ENCODE measurements at regions not wholly inside any gene's neighbourhood (a gene's known extent, or its start where the extent isn't known, plus 50 kb on each side); places are given as distances from the start of the nearest gene placed in this dataset.

DNA sequence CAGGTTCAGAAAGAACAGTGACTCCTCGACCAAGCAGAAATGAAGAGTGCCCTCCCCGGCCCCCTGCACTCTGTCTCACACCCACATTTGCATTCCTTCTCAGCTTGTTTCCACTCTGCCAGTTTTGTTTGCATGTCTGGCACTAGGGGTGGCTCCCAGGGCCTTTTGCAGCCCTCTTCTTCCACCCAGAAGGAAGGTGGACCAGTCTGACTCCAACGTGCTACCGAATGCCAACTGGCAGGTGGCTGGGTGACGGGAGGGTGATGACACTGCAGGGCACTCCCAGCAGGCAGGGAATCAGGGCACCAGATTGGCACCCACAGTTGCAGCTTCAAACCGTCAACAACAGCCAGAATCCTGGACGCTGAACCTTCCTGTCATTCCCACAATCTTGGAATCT is 371.1 kb downstream of the TXNL1 start:
- Histone ChIP-seq H3K27me3 (ENCODE audit: control insufficient read depth, insufficient read depth, low read length) (no peaks in the 10 kb centered on the region), H3K9ac (ENCODE audit: low read depth, low read length) (no peak overlapping the region), H3K9me3 (ENCODE audit: control insufficient read depth, insufficient read depth, low read length) (no peaks in the 10 kb centered on the region), H3K36me3 (ENCODE audit: control insufficient read depth, insufficient read depth, low read length) (no peaks in the 10 kb centered on the region), H3K4me3 (ENCODE audit: low read depth, low read length) (no peak overlapping the region), H3K4me1 (ENCODE audit: control insufficient read depth, insufficient read depth, low read length) (no peaks in the 10 kb centered on the region)

DNA sequence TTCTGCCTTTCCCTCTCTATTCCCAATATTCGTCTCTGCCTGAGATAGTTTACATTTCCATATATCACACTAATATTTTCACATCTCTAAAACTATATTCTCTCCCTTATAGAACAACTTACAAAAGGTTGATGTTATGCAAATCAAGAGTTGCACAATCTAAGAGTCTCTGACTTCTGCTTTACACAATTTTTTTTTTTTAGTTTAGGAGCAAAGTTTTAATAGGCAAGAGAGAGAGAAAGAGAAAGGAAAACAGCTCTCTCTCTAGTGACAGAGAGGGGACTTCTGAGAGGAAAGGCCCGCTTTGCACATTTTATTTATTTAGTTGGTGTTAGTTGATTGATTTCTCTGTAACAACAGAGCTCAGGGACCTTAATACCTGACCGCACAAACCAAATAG is 380.2 kb downstream of the TXNL1 start:
- H3K4me1 ChIP-seq (ENCODE audit: control insufficient read depth, insufficient read depth, low read length) = no peaks in the 10 kb centered on the region
- no peaks in the 10 kb centered on the region for H3K9me3 ChIP-seq (ENCODE audit: control insufficient read depth, insufficient read depth, low read length)
- no peaks in the 10 kb centered on the region for H3K27me3 ChIP-seq (ENCODE audit: control insufficient read depth, insufficient read depth, low read length)
- H3K4me3 ChIP-seq (ENCODE audit: low read depth, low read length) = no peak overlapping the region
- no peaks in the 10 kb centered on the region for H3K36me3 ChIP-seq (ENCODE audit: control insufficient read depth, insufficient read depth, low read length)
- H3K9ac ChIP-seq (ENCODE audit: low read depth, low read length) = no peak overlapping the region

DNA sequence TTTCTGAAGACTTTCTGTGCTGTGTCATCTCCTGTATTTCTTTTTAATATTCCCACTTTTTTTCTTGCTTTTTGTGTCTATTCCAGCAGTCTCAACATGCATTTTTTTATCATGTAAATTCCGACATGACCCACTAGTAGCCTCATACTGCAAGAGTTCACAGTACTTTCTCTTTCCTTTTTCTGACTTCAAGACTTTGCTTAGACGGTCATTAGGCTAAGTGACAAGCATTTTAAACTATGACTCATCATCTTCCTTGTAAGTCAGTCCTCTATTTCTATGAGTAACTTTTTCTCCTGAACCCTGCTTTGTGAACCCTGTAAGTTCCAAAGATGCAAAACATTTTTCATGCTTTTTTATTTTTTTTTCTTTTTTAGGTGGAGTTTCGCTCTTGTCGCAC is 381.2 kb downstream of the TXNL1 start:
- no peak overlapping the region for H3K9ac ChIP-seq (ENCODE audit: low read depth, low read length)

GRCh38 chr18:56256659-56257058 is 381.7 kb downstream of the TXNL1 start:
- Histone ChIP-seq H3K27me3 (ENCODE audit: control insufficient read depth, insufficient read depth, low read length) (no peaks in the 10 kb centered on the region), H3K9me3 (ENCODE audit: control insufficient read depth, insufficient read depth, low read length) (no peaks in the 10 kb centered on the region), H3K4me1 (ENCODE audit: control insufficient read depth, insufficient read depth, low read length) (no peaks in the 10 kb centered on the region), H3K36me3 (ENCODE audit: control insufficient read depth, insufficient read depth, low read length) (no peaks in the 10 kb centered on the region), H3K4me3 (ENCODE audit: low read depth, low read length) (no peak overlapping the region), H3K9ac (ENCODE audit: low read depth, low read length) (no peak overlapping the region)

More for the DNA sequence above, 381.2 kb downstream of the TXNL1 start:
- Histone ChIP-seq H3K27me3 (ENCODE audit: control insufficient read depth, insufficient read depth, low read length) (no peaks in the 10 kb centered on the region), H3K9me3 (ENCODE audit: control insufficient read depth, insufficient read depth, low read length) (no peaks in the 10 kb centered on the region), H3K4me1 (ENCODE audit: control insufficient read depth, insufficient read depth, low read length) (no peaks in the 10 kb centered on the region), H3K4me3 (ENCODE audit: low read depth, low read length) (no peak overlapping the region), H3K36me3 (ENCODE audit: control insufficient read depth, insufficient read depth, low read length) (no peaks in the 10 kb centered on the region)

DNA sequence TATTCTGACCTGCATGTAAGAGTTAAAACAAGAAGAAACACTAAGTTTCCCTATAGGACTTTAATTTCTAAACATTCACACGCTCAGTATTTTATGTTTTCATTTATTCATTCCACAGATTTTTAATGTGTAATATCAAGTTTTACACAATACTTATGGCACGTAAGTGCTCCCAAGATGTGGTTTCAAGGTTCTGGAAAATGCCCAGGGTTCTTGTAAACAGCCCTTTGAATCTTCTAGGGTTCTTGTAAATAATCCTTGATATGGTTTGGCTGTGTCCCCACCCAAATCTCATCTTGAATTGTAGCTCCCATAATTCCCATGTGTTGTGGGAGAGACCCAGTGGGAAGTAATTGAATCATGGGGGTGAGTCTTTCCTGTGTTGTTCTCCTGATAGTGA is 383.0 kb downstream of the TXNL1 start:
- no peak overlapping the region for H3K4me3 ChIP-seq (ENCODE audit: low read depth, low read length)
- H3K9me3 ChIP-seq (ENCODE audit: control insufficient read depth, insufficient read depth, low read length) = no peaks in the 10 kb centered on the region
- H3K27me3 ChIP-seq (ENCODE audit: control insufficient read depth, insufficient read depth, low read length) = no peaks in the 10 kb centered on the region
- H3K36me3 ChIP-seq (ENCODE audit: control insufficient read depth, insufficient read depth, low read length) = no peaks in the 10 kb centered on the region
- no peaks in the 10 kb centered on the region for H3K4me1 ChIP-seq (ENCODE audit: control insufficient read depth, insufficient read depth, low read length)
- H3K9ac ChIP-seq (ENCODE audit: low read depth, low read length) = no peak overlapping the region

- no peaks in the 10 kb centered on the region for H3K4me1 ChIP-seq (ENCODE audit: control insufficient read depth, insufficient read depth, low read length)
- no peaks in the 10 kb centered on the region for H3K36me3 ChIP-seq (ENCODE audit: control insufficient read depth, insufficient read depth, low read length)
- H3K9ac ChIP-seq (ENCODE audit: low read depth, low read length) = no peak overlapping the region
- H3K27me3 ChIP-seq (ENCODE audit: control insufficient read depth, insufficient read depth, low read length) = no peaks in the 10 kb centered on the region
- H3K9me3 ChIP-seq (ENCODE audit: control insufficient read depth, insufficient read depth, low read length) = no peaks in the 10 kb centered on the region
- no peak overlapping the region for H3K4me3 ChIP-seq (ENCODE audit: low read depth, low read length)
Observed at GRCh38 chr18:56252456-56252855, 385.9 kb downstream of the TXNL1 start.

GRCh38 chr18:56248610-56249235 is 389.7 kb downstream of the TXNL1 start:
- Histone ChIP-seq H3K4me3 (ENCODE audit: low read depth, low read length) (no peak overlapping the region), H3K9ac (ENCODE audit: low read depth, low read length) (no peak overlapping the region), H3K36me3 (ENCODE audit: control insufficient read depth, insufficient read depth, low read length) (no peaks in the 10 kb centered on the region), H3K27me3 (ENCODE audit: control insufficient read depth, insufficient read depth, low read length) (no peaks in the 10 kb centered on the region), H3K9me3 (ENCODE audit: control insufficient read depth, insufficient read depth, low read length) (no peaks in the 10 kb centered on the region), H3K4me1 (ENCODE audit: control insufficient read depth, insufficient read depth, low read length) (no peaks in the 10 kb centered on the region)

DNA sequence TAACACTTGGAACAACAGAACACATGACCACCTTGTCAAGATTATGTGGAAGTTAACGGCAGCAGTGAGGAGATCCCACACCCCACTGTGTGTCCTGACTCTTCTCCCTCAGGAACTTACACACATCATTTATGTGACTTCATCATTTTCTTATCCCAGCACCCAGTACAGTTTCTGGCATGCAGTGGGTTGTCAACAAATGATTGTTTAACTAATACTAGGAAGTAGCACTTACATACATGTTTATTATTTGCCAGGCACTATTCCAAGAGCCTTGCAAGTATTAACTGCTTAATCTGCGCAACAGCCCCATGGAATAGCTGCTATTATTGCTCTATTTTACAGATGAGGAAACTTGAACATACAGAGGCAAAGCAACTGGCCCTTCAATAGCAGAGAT is 391.5 kb downstream of the TXNL1 start:
- H3K36me3 ChIP-seq (ENCODE audit: control insufficient read depth, insufficient read depth, low read length) = no peaks in the 10 kb centered on the region
- H3K9me3 ChIP-seq (ENCODE audit: control insufficient read depth, insufficient read depth, low read length) = no peaks in the 10 kb centered on the region
- no peak overlapping the region for H3K9ac ChIP-seq (ENCODE audit: low read depth, low read length)
- no peak overlapping the region for H3K4me3 ChIP-seq (ENCODE audit: low read depth, low read length)
- H3K27me3 ChIP-seq (ENCODE audit: control insufficient read depth, insufficient read depth, low read length) = no peaks in the 10 kb centered on the region
- no peaks in the 10 kb centered on the region for H3K4me1 ChIP-seq (ENCODE audit: control insufficient read depth, insufficient read depth, low read length)

DNA sequence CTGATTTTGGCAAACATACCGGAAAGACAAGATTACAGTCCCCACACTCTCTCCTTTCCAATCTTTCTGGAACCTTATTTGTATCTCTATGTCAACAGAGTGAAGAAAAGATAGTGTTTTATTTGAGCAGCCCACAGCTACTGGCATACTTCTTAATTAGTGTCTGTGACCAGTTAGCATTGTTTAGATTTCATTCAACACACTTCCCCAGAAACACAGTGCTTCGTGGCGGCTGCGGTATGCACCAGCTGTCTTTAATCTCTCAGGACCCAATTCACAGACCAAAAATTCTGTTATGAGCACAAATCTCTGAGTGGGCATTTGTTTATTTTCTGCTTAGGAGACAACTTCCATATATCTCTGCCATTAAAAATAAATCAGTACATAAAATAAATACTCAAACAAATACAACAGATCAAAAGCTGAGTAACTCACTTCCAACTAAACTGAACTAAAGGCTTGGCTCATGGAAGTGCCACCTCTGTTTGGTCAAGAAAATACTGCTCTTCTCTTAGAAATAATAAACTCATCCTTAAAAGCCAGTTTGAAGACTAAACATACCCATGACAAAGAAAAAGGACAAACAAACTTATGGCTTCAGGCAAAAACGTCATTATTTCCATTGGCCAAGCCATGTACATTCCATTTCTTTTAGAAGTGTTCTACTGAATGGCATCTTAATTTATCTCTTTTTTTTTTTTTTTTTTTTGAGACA is 392.4 kb downstream of the TXNL1 start:
- H3K4me3 ChIP-seq (ENCODE audit: low read depth, low read length) = no peak overlapping the region
- no peaks in the 10 kb centered on the region for H3K9me3 ChIP-seq (ENCODE audit: control insufficient read depth, insufficient read depth, low read length)
- no peaks in the 10 kb centered on the region for H3K4me1 ChIP-seq (ENCODE audit: control insufficient read depth, insufficient read depth, low read length)
- H3K36me3 ChIP-seq (ENCODE audit: control insufficient read depth, insufficient read depth, low read length) = no peaks in the 10 kb centered on the region
- no peak overlapping the region for H3K9ac ChIP-seq (ENCODE audit: low read depth, low read length)
- H3K27me3 ChIP-seq (ENCODE audit: control insufficient read depth, insufficient read depth, low read length) = no peaks in the 10 kb centered on the region

DNA sequence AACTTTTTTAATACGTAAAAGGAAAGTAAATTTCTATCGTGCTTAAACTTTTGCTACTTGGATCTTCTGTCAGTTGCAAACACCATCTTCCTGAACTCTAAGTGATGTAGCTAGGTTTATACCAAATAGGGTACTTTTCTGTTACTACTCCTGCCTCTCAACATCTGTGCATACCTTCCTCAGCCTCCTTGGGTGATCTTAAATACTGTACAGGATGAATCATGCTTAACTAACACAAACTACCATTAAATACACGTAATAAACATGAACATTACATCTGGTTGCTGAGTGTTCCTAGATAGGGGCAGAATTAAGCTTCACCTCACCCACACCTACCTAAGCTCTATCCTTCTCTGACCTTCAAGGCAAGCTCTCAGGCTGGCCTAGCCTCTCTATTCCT is 398.0 kb downstream of the TXNL1 start:
- Histone ChIP-seq H3K9ac (ENCODE audit: low read depth, low read length) (no peak overlapping the region), H3K9me3 (ENCODE audit: control insufficient read depth, insufficient read depth, low read length) (no peaks in the 10 kb centered on the region), H3K27me3 (ENCODE audit: control insufficient read depth, insufficient read depth, low read length) (no peaks in the 10 kb centered on the region), H3K4me3 (ENCODE audit: low read depth, low read length) (no peak overlapping the region), H3K4me1 (ENCODE audit: control insufficient read depth, insufficient read depth, low read length) (no peaks in the 10 kb centered on the region), H3K36me3 (ENCODE audit: control insufficient read depth, insufficient read depth, low read length) (no peaks in the 10 kb centered on the region)

DNA sequence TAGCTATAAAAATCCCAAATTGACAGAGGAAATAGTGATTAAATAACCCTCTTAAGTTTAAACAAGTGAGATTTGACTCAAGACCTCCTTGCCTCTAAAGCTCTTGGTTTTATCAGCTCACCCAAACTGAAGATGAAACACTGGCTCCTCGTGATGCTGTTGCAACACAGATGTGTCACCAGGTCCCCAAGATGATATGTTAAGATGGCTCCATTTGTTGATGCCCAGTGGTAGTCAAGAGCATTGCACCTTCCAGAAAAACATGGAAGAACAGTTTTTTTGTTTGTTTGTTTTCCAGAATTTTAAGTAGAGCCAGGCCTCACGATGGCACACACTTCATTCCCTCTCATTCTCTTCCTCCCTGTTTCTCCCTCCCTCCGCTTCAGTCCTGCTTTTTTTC is 399.8 kb downstream of the TXNL1 start:
- no peak overlapping the region for H3K9ac ChIP-seq (ENCODE audit: low read depth, low read length)
- no peaks in the 10 kb centered on the region for H3K9me3 ChIP-seq (ENCODE audit: control insufficient read depth, insufficient read depth, low read length)
- H3K27me3 ChIP-seq (ENCODE audit: control insufficient read depth, insufficient read depth, low read length) = no peaks in the 10 kb centered on the region
- no peaks in the 10 kb centered on the region for H3K4me1 ChIP-seq (ENCODE audit: control insufficient read depth, insufficient read depth, low read length)
- no peaks in the 10 kb centered on the region for H3K36me3 ChIP-seq (ENCODE audit: control insufficient read depth, insufficient read depth, low read length)
- H3K4me3 ChIP-seq (ENCODE audit: low read depth, low read length) = no peak overlapping the region

DNA sequence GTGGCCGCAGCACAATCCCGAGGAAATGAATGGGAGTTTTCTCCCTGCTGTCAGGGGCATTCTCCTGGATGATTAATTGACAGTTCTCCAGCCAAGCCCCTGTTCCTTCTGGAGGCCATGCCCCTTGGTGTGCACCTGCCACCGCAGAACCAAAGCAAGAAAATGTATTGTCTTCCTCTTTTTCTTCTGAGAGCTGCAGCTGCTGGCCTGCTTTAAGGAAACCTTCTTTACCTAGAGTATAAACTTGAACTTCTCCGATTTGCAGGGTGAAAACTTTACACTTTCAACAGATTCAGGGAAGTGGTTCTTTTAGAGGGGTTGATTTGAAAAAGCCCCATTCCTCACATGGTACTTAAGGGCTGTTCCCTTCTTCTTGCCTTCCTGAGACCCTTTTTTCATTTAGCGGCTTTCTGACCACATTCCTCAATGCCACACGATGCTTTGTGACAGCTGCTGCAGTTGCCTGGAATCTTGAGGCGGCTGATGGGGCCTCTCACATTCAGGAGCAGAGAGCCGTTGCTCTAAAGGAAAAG is 402.8 kb downstream of the TXNL1 start:
- Histone ChIP-seq H3K4me3 (ENCODE audit: low read depth, low read length) (no peak overlapping the region), H3K36me3 (ENCODE audit: control insufficient read depth, insufficient read depth, low read length) (no peaks in the 10 kb centered on the region), H3K27me3 (ENCODE audit: control insufficient read depth, insufficient read depth, low read length) (no peaks in the 10 kb centered on the region), H3K9ac (ENCODE audit: low read depth, low read length) (no peak overlapping the region), H3K9me3 (ENCODE audit: control insufficient read depth, insufficient read depth, low read length) (no peaks in the 10 kb centered on the region), H3K4me1 (ENCODE audit: control insufficient read depth, insufficient read depth, low read length) (no peaks in the 10 kb centered on the region)
